T-helper 1 cell treated with Interleukin-12 subunit alpha and Interleukin-12 subunit beta and Interleukin-4 antibody, amounts not matched to agents 30 μg/mL and 1 μg/mL, for 36 hours (primary cell): ENCODE measurements at regions not wholly inside any gene's neighbourhood (a gene's known extent, or its start where the extent isn't known, plus 50 kb on each side); places are given as distances from the start of the nearest gene placed in this dataset.

Source experiments
- H3K27ac Mint-ChIP-seq: one replicate; pipeline ENCODE4 v1.8.0; 2021; ENCODE audit warnings: mild to moderate bottlenecking, mixed read lengths
- H3K27me3 Mint-ChIP-seq: one replicate; pipeline ENCODE4 v1.8.0; 2021; ENCODE audit warnings: low read depth, mixed read lengths
- H3K36me3 Mint-ChIP-seq: one replicate; pipeline ENCODE4 v1.8.0; 2021; ENCODE audit warnings: low read depth, mixed read lengths
- H3K4me1 Mint-ChIP-seq: one replicate; pipeline ENCODE4 v1.8.0; 2021; ENCODE audit warnings: low read depth, mixed read lengths
- H3K4me3 Mint-ChIP-seq: one replicate; pipeline ENCODE4 v1.8.0; 2021; ENCODE audit warnings: mild to moderate bottlenecking, moderate library complexity, mixed read lengths
- H3K9me3 Mint-ChIP-seq: one replicate; pipeline ENCODE4 v1.8.0; 2021; ENCODE audit warnings: mixed read lengths

DNA sequence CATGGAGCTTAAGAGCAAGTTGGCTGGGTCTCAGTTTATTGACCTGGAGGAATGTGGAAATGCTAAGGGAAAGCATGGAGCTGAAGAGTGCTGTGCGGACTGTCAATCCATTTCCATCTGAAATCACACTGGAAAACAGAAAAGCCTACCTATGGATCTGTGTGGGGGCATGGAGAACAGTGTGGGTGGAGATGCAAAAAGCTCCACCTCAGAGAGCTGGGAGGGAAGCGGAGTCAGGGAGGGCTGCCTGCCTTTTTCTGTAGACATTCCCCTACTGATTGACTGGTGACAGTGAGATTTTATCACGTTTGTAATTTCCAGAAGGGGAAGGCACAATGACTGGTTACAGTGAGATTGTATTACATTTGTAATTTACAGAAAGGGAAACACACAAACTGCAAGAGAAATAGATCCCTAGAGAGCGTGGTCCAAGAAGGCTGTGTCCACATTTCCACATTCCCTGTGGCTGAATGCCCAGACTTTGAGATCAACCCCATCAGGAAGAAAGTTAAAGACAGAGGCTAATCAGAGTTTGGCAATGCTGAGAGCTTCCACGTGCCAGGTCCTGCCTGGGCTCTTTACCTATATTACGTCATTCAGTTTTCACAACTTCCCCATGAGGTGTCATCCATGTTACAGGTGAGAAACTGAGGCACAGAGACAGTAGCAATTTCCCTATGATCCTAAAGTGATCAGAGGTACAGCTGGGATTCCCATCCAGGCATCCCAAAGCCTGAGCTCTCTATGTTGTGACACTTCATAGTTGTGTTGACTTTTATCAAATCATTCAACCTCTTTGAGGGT, 67.7 kb upstream of the NSMCE3 start:
- Mint-ChIP-seq H3K36me3 (no peaks in the 10 kb centered on the region), H3K27me3 (peaks cover 3% of the 10 kb centered on the region), H3K4me3 (no peak overlapping the region), H3K4me1 (no peaks in the 10 kb centered on the region), H3K27ac (no peak overlapping the region), H3K9me3 (no peaks in the 10 kb centered on the region)

DNA sequence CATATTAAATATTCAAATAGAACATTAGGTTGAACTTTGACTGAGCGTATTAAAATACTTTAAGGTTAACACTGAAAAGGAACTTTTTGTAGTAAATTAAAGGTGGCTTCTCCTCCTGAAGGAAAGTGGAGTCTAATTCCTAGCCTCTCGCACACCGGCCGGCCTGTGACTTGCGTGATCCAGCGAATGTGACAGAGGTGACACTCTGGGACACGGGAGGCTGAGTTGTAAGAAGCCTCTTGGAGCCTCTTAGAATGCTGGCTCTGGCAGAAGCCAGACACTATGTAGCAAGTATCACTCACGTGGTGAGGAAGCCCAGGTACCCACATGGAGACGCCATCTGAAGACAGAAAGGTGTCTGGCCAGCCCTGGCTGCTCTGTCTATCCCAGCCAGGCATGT, 64.9 kb upstream of the NSMCE3 start:
- no peaks in the 10 kb centered on the region for H3K9me3 Mint-ChIP-seq
- H3K27ac Mint-ChIP-seq, result no peak overlapping the region
- H3K4me3 Mint-ChIP-seq, result no peak overlapping the region
- H3K36me3 Mint-ChIP-seq, result no peaks in the 10 kb centered on the region
- H3K4me1 Mint-ChIP-seq, result no peaks in the 10 kb centered on the region
- peaks cover 3% of the 10 kb centered on the region for H3K27me3 Mint-ChIP-seq

DNA sequence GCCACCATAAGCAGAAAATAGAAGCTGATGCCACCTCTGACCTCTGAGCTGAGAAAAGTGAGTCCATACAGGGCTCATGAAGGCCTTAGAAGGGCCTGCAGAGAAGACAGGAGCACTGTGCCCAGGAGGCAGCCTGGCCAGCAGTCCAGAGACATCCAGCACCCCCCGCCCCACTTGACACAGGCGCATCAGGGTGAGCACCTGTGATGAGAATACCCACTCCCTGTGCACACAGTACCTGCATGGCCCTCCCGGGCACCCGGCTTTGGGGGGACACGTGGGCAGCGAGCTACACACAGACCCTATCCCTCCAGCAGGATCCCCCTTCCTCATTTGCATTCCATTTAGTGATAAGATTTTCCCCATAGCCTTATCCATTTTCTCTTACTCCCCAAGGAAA, 63.6 kb upstream of the NSMCE3 start:
- H3K27me3 Mint-ChIP-seq, result peaks cover 3% of the 10 kb centered on the region
- H3K36me3 Mint-ChIP-seq, result no peaks in the 10 kb centered on the region
- H3K27ac Mint-ChIP-seq, result no peak overlapping the region
- no peaks in the 10 kb centered on the region for H3K9me3 Mint-ChIP-seq
- H3K4me3 Mint-ChIP-seq, result no peak overlapping the region
- H3K4me1 Mint-ChIP-seq, result no peaks in the 10 kb centered on the region

DNA sequence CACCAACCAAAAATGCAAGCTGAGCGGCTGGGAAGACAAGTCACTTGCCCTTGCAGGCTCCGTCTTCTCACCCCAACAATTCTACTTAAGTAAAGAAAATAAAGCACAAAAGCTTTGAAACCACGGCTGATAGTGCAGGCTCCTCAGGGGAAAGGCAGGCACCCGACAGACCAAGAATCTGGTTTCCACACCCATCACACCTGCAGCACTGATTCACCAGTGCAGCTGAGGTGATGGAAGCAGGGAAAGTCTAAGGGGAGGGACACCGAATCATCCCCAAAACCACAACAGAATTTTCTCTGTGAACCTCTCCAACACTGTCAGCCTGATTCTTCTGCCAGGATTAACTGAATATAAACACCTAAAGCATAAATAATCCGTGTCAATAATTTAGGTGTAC, 62.0 kb upstream of the NSMCE3 start:
- no peak overlapping the region for H3K27ac Mint-ChIP-seq
- no peaks in the 10 kb centered on the region for H3K9me3 Mint-ChIP-seq
- no peaks in the 10 kb centered on the region for H3K4me1 Mint-ChIP-seq
- no peak overlapping the region for H3K4me3 Mint-ChIP-seq
- no peaks in the 10 kb centered on the region for H3K36me3 Mint-ChIP-seq
- no peaks in the 10 kb centered on the region for H3K27me3 Mint-ChIP-seq

DNA sequence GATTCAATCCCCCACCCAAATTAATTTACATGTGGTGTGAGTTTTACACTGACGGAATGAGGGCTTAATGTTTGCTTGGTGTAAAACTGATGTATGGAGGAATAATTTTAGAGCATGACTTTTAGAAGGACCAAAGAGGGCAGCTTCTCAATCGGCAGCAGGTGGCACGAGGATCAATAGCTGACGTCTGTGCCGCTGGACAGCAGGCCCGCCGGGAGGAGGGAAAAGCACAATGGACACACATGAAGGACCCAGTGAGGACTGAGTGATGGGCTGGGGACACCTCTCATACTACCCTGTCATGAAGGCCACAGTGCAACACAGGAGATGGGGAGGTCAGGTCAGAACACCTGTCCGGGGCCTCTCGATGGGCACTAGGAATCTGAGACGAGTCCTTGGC, 61.4 kb upstream of the NSMCE3 start:
- Mint-ChIP-seq H3K4me1 (no peaks in the 10 kb centered on the region), H3K9me3 (peaks cover 2% of the 10 kb centered on the region), H3K27ac (no peak overlapping the region), H3K36me3 (no peaks in the 10 kb centered on the region), H3K4me3 (no peak overlapping the region), H3K27me3 (no peaks in the 10 kb centered on the region)

DNA sequence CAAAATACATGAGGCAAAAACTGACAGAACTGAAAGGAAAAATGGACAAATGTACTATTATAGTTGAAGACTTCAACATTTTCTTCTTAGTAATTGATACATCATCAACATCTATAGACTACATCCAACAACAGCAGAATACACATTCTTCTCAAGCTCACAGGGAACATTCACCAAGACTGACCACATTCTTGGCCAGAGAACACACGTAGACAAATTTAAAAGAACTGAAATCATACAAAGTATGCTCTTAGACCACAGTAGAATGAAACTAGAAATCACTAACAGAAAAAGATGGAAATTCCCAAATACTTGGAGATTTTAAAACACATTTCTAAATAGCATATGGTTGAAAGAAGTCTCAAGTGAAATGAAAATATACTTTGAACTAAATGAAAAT, 55.1 kb upstream of the NSMCE3 start:
- H3K27me3 Mint-ChIP-seq, result peaks cover 3% of the 10 kb centered on the region
- H3K4me3 Mint-ChIP-seq, result no peak overlapping the region
- H3K9me3 Mint-ChIP-seq, result peaks cover 16% of the 10 kb centered on the region
- no peaks in the 10 kb centered on the region for H3K4me1 Mint-ChIP-seq
- H3K36me3 Mint-ChIP-seq, result peaks cover 2% of the 10 kb centered on the region
- no peak overlapping the region for H3K27ac Mint-ChIP-seq

DNA sequence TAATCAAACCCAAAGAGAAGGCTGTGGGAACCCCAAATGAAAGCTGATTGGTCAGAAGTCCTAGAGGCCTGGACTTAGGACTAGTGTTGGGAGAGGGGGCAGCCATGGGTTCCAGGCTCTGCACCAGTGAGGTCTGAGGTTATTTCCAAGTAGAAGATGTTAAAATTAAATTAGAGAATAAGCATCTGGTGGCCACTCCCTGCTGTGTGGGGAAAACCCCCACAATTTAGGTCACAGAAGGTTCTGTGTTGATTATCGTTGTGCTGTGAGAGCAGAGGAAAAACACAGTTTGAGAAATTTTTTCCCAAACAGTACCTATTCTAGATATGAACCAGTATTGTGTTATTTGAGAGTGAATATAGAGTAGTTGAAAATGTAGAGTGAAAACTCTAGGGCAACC, 53.9 kb upstream of the NSMCE3 start:
- Mint-ChIP-seq H3K27me3 (peaks cover 3% of the 10 kb centered on the region), H3K4me1 (no peaks in the 10 kb centered on the region), H3K36me3 (peaks cover 2% of the 10 kb centered on the region), H3K27ac (no peak overlapping the region), H3K4me3 (no peak overlapping the region), H3K9me3 (peaks cover 16% of the 10 kb centered on the region)

DNA sequence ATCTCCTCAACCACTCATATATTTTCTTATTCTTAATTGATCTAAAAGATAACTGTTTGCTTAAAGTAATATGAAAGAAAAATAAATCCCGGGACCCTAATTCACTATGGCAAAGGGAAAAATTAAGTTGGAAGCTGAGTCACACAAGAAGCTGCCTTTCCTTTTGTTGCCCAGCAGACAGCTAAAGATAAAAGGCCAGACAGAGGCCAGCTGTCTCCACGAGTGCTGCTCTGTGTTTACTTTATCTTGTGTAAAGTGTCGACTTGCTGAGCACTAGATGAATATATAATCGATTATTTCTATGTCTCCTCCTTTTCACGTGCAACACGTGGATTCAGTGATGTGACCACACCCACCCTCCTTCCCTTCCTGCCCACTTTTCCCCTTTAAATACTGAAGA, 52.8 kb upstream of the NSMCE3 start:
- H3K9me3 Mint-ChIP-seq, result peaks cover 16% of the 10 kb centered on the region
- no peaks in the 10 kb centered on the region for H3K4me1 Mint-ChIP-seq
- peaks cover 2% of the 10 kb centered on the region for H3K36me3 Mint-ChIP-seq
- no peak overlapping the region for H3K27ac Mint-ChIP-seq
- H3K27me3 Mint-ChIP-seq, result peaks cover 3% of the 10 kb centered on the region
- no peak overlapping the region for H3K4me3 Mint-ChIP-seq

DNA sequence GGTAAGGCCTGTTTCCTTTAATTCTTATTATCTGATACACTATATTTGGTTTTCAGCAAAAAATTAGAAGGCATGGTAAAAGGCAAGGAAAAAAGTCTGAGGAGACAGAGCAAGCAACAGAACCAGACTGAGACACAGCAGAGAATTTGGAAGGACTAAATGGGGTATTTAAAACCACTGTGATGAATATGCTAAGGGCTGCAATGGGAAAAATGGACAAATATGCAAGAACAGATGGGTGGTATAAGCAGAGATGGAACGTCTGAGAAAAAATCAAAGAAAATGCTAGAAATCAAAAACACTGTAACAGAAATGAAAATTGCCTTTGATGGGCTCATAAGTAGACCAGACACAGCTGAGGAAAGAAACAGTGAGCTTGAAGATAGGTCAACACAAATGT, 50.8 kb upstream of the NSMCE3 start:
- peaks cover 2% of the 10 kb centered on the region for H3K36me3 Mint-ChIP-seq

DNA sequence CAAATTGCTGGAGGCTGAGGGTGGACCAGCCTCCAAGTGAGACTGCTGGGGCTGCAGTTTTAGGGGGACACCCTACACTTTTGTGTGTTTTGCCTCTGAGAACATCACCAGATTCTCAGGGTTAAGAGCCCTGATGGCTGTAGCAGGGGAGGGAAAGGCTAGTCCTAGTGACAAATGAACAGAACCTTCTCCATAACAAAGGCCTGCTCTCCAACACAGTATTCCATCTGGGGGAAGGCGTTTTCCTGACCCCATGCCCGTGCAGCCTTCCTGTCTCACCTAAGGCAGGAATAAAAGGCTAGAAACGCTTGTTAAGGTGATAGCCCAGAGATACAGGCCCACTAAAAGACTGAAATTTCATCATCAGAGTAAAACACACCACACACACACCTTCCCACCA, 50.2 kb upstream of the NSMCE3 start:
- Mint-ChIP-seq H3K4me1 (no peaks in the 10 kb centered on the region), H3K9me3 (peaks cover 3% of the 10 kb centered on the region), H3K4me3 (no peak overlapping the region), H3K36me3 (no peaks in the 10 kb centered on the region), H3K27me3 (peaks cover 3% of the 10 kb centered on the region), H3K27ac (no peak overlapping the region)

More for the DNA sequence above, 50.8 kb upstream of the NSMCE3 start:
- Mint-ChIP-seq H3K27ac (no peak overlapping the region), H3K27me3 (peaks cover 3% of the 10 kb centered on the region), H3K4me3 (no peak overlapping the region), H3K9me3 (peaks cover 8% of the 10 kb centered on the region), H3K4me1 (no peaks in the 10 kb centered on the region)
